ENCODE measurements at regions not wholly inside any gene's neighbourhood (a gene's known extent, or its start where the extent isn't known, plus 50 kb on each side); places are given as distances from the start of the nearest gene placed in this dataset.
A peak's percentile ranks its signal among the peaks of the same experiment; 100 is the strongest.

DNA sequence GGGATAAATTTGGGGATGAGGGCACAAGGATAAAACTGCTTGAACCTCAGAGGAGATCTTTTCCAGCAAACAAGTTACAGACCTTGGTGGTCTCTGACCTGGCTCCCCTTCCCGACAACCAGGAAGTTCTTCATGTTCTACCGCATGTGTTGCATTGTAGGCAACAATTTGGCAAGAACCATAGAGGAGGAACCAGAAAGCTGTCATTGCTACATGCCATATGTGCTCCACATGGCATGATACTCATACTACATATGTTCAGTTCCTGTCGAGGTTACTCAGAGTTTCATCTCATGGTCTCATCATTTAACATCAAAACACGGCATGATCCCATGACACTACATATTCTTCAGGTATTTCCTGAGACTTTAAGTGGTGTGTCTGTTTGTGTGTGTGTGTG, 235.9 kb downstream of the OR13H1 start:
- DNase-seq = no peak

DNA sequence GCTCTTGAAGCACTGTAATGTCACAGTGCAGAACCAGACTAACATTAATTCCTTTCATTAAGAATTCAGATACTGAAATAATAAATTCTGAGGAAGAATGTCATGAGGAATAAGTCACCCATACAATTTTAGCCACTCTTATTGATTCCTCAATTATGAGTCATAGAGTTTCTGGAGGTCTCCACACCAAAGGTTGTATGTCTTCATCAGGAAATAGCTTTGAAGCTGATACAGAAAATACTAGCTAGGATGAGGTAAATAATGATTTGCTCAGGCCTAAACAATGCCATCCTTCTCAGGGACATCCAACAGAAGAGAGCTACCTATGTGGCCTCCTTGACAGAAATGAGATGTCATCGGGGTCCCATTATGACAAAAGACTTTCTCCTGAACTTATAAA, 238.8 kb downstream of the OR13H1 start:
- DNase-seq = no peak

DNA sequence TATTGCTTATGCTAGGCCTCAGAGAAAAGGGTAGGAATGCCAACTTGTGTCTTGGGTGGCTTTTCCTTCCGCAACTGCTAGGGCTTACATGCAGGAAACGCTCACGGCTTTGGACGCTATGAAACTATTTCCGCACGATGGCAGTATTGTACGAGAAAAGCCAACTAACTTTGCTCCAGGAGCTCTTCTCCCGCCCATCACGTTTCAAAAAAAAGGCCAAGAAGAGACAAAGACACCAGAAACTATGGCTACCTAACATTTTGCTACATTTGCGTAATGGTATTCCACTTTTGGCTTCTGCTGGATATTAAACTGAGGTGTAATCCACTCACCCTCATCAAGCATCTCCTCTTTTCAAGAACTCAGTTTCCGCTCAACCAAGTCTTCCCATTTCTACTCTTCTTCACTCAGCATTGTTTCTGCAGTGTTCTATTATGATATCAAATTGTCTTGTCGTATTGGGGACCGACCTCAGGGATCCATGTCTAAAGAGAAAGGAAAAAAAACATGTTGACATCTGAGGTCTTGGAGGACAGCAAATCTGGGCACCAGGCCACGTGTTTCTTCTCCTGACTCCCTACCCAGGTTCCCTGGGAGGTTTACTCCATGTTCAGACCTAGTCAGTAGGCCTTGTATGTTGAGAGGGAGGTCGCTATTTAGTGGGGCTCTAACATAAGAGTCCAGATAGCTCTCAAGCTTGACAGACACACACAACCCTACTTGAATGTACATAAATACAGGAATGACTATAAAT, 239.4 kb upstream of the STK26 start:
- DNase-seq = no peak

DNA sequence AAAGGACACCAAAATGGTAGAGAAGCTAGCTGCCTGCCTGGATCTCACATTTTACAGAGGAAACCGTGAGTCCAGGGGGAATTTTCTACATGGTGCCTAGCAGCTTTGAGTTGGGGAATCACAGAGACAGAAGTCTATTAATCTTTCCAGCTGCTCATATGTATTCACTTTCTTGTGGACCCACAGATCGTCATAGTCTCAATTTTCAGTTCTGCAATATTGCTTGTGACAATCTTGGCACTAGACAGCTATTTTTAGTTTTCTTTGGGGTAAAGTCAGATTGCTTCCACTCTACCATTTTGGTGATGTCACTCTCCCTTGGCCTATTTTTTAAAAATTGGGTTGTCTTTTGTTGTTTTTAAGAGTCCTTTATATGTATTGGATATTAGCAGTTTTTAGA, 233.4 kb upstream of the STK26 start:
- DNase-seq = no peak

DNA sequence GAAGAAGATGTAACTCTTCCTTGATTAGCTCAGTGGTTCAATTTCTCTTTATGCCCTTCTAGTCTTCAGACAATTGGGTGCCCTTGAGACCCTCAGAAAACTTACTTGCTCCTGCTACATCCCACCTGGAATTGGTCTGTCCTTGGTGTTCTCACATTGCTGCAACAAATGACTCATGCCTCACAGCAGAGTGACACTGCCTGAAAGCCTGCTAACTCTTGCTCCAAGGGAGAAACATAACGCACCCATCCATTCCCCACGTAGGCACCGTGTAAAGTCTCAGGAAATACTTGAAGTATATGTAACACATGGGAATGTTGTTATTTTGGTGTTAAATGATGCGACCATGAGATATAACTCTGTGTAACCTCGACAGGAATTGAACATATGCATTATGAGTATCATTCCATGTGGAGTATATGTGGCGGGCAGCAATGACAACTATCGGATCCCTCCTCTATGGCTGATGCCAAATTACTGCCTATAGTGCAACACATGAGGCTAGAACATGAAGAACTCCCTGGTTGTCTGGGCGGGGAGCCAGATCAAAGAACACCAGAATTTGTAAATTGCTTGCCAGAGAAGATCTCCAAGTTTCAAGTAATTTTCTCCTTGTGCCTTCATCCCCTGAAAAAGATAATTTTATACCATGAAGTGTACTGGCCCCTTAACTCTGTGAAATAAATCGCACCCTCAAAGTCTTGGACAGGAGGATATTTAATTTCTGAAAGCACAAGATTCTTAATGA, 231.3 kb upstream of the STK26 start:
- DNase-seq = no peak

DNA sequence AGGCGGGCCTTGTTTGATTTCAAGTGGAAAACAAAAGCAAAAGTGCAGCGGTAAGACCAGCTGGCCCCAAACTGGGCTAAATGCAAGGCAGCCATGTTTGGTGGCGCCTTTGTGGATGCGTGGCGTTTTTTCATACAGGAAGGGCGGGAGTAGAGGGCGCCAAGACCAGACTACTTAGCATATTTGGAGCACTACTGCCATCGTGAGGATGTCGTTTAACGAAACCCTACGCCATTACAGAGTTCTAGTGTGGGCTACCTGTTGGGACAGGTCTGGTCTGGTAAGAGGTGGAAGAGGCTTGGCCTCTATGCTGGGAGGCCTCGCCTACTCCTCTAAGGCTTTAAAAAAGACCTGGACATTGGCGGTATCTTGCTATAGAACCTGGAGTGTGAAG, 230.7 kb upstream of the STK26 start:
- DNase-seq = peak; percentile 13

DNA sequence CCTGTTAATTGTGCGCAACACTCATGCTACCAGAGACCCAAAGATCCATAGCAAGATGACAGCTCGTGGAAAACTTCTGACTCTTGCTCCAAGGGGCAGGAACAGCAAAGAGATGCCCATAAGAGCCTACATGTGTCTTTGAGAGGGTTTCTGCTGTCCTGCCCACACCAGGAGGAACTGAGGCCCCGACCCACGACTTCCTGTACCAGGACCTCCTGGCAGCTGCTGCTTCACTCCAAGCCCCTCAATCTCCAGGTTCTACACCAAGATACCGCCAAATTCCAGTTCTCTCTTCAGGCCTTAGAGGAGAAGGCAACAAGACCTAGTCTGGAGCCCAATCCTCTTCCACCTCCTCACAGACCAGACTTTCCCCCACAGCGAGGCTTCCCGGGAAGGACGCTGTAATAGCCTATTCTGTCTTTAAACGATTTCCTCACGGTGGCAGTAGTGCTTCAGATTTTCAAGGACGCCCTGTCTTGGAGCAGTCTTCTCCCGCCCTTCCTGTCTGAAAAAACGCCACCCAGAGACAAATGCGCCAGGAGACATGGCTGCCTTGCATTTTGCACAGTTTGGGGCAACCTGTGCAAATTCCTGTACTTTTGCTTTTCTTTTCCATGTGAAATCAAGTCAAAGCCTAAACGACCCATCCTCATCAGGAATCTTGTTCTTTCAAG, 230.2 kb upstream of the STK26 start:
- no peak for DNase-seq

DNA sequence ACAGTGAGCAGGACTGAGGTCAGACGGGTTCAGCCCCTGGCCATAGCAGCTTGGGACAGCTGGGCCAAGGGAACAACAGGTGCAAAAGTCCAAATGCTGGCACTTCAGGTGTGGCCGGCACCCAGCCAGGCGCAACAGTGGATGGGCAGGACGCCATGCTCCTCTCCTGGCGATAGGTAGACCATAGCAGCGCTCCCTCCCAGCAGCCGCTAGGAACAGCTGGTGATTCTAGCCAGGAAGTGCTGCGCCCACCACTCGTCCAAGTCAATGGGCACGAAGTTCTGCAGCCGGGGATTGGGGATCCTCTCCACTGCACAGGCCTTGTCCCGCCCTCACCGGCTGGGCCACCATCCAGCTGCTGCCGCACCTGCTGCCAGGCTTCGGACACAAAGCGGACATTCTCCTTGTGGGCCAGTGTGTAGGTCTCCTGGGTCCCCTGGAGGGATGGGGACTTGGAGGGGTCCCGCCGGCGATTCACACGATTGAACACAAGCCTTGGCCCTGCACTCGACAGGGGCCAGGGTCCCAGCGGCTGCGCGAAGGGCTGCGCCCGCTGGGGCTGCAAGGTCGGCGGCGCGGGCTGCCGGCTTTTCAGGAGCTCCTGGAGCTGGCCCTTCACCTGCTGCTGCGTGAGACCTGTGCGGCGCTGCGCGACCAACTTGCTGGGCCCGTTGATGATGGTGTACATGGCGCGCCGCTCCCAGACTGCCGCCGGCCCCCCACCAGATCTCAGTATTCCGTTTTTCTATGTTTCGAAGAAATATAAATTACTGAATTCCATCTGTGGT, 227.5 kb upstream of the STK26 start:
- no peak for DNase-seq

DNA sequence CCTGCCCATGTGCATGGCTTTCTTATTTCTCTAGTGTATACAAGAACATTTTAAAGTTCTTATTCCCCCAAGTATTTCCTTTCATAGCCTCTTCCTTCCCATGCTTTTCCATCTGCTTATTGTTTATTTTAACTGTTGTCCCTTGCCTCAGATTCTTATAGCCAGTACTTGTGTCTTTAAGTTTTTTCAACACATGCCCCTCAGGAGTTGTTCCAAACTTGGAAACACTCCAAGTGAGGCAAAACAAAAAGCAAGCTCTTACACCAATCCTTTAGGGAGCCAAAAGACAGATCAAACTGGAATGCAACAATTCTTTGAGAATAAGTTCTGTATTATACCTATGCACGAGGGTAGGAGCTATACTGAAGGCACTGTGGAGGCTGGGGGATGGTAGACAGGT, 222.0 kb upstream of the STK26 start:
- no peak for DNase-seq

DNA sequence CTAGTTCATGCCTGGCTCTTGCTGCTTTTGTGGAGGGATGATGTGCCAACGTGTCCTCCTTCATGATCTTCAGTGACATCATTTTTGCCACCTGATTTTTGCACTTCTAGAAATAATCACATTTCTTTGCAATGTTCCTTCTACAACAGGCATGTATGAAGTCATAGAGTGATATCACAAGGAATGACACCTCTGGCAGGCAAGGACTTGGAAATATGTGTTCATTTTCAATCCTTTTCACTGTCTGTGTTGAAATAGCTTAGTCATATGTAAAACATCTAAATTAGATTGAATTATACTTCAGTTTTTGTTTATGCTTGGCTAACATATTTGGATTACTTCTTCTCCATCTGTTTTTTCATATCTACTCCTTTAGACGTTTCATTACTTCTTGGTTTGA, 221.2 kb upstream of the STK26 start:
- no peak for DNase-seq

DNA sequence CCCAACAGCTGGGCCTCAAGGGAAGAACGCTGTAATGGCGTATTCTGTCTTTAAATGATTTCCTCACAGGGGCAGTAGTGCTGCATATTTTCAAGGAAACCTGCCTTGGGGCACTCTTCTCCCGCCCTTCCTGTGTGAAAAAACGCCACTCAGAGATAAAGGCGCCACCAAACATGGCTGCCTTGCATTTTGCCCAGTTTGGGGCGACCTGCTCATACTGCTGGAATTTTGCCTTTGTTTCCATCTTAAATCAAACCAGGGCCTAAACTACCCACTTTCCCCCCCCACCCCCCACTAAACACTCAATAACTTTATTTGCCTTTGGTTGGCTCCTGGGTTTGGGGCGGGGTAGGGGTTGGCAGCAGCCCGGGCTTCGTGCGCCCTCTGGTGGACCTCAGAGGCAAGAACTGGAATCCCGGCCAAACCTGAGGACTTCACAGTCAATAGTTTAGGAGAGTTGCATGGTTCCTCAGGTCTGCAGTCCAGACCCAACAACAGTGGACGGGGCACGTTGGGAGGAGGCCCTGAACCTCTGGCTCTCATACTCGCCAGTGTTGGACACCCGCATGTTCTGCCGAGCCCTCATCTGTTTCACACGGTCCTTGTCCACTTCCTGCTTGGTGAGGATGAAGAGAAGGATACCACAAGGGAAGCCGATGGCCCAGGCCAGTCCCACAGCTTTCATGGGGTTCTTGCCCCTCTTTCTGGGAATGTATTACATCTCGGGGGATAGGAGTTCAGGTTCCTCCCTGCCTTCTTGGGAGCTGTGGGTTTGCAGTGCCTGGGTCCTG, 220.1 kb upstream of the STK26 start:
- peak; percentile 12 for DNase-seq

DNA sequence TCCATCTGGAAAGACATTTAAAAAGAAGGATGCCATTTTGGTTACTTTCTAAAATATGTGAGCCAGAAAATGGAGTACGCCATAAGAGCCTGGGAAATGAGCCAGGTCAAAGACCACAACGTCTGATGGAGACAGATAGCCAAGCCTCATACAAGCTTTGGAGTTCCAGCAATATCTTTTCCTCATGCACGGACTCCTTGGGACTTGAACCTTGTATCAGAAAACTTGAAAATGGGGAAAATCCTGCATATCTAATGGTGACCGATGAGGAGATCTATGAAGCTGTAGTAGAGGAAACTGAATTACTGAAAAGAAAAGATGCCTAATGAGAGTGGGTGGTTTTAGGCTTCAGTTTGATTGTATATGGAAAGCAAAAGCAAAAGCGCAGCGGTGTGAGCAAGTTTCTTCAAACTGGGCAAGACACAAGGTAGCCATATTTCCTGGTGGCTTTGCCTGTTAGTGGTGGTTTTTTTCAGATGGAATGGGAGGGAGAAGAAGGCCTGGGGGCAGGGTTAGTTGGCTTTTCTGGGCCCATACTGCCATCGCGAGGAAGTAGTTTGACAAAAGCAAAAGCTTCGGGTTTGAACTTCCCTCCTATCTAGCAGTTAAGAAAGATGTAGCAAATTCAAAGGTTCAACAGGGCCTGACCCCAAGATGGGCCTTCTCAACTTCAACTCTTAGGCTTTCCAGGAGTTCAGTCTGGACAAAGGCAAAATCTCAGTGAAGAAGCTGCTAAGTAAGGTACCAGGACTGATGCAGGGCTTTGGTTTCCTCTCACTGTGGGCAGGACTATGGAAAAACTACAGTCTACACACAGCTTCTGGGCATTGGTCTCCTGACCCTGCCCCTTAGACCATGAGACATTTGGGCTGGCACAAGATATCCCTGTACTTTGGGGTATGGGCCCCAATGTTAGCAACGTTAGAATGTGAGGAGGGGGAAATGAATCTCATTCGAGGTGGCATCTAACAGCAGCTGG, 210.0 kb upstream of the STK26 start:
- DNase-seq = no peak

DNA sequence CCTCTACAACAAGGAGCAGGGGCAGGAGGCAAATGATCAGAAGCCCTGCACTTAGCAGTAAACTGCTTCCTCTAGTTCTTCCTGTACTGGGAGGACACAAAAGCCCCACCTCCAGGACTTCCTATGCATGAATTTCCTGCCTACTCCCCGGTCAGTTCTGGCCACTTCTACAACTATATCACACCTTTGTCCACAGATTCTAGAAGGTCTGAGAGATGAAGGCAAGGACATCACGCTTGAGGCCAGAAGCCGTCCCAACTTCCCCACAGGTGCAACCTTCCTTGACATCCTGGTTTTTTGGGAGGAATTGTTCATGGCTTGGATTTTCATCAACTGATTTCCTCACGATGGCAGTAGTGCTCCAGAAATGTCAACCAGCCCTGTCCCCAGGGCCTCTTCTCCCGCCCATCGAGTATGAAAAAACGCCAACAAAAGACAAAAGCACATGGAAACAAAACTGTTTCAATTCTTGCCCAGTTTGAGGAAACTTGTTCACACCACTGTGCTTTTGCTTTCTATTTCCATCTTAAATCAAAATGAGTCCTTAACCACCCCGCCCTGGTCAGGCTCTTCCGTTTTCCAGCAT, 206.5 kb upstream of the STK26 start:
- DNase-seq = no peak

DNA sequence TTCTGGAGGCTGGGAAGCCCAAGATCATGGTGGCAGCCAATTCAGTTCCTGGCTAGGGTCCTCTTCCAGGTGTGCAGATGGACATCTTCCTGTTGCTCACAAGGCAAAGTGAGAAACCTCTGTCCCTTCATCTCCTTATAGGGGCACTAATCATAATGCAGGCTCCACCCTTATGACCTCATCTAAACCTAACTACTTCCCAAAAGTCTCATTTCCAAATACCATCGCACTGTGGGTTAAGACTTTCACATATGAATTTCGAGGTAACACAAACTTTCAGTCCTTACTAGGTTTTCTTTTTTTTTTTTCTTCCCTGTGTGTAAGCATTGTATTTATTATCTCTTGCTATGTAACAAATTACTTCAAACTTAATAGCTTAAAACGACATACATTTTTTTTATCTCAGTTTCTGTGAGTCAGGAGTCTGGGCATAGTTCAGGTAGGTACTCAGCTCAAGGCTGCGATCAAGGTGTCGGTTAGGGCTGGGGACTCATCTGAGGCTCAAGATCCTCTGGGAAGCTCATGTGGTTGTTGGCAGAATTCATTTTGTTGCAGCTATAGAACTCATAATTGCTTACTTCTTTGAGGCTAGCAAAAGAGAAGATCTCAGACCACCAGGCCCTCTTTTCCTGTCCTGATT, 204.7 kb upstream of the STK26 start:
- DNase-seq = no peak

DNA sequence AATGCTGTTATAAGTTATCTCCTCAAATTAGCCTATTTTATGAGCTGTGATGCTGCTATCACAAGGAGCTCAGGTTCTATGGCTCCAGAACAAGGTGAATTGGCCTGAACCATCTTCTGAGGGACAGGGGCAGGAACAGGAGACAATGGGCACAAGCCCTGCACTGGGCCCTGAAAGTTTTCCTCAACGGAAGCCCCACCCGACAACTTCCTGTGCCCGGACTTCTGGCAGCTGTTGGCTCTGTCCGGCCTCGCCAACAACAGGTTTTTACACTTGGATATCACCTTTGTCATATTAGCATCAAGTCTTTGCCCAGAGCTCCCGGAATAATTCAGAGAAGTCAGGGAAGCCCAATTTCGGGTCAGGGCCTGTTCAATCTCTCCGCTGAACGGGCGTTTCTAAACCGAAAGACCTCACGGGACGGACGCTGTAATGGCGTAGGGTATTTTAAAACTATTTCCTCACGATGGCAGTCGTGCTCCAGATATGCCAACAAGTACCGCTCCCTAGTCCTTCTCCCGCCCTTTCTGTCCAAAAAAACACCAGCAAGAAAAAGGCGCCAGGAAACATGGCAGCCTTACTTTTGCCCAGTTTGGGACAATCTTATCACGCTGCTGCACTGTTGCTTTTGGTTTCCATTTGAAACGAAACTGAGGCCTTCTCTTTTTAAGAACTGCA, 201.0 kb upstream of the STK26 start:
- no peak for DNase-seq

DNA sequence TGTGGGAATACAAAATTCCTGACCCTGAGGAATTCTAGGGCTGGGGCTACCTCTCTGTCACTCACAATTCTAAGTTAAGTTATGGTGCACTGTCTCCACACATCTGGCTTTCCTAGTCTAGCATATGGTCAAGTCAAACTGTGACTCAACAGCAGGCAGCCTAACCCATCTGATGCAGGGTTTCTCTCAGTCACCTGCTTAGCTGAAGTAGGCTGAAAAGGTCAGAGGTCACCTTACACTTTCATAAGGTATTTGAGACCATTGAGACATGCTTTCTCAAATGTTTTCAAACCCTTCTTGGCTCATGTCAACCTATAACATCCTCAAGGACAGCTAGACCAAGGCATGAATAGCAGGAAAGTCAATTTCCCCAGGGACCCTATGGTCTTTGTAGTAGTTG, 196.5 kb upstream of the STK26 start:
- DNase-seq = no peak

DNA sequence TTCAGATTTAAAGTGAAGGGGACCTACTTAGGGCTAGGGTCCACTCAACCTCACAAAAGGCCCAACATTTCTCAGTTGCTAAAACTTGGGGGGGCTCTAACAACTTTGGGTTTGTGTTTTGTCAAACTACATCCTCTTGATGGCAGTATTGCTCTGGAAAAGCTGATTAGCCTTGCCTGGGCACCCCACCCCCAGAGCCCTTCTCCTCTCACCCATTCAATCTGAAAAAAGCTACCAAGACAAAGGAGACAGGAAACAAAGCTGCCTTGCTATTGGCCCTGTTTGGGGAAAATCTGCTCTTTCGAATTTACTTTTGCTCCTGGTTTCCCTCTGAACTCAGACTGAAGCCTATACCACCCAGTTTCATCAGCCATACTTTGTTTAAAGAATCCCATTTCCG, 195.2 kb upstream of the STK26 start:
- no peak for DNase-seq

DNA sequence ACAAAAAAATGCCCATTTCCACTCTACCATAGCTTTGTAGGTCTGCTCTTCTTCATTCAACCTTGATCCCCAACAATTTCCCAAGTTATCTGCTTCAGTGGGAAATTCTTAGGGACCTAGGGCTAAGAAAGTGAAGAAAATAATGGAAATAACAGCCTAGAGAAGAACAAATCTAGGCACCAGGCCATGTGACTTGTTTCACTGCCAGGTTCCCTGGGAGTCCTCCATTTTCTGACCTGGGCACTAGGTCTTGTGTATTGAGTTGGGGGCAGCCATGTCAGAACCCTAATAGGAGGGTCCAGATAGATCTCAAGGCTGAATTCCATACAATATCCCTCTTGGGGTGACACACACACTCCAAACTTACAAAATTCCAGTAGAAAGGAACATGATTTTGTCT, 194.6 kb upstream of the STK26 start:
- DNase-seq = no peak

DNA sequence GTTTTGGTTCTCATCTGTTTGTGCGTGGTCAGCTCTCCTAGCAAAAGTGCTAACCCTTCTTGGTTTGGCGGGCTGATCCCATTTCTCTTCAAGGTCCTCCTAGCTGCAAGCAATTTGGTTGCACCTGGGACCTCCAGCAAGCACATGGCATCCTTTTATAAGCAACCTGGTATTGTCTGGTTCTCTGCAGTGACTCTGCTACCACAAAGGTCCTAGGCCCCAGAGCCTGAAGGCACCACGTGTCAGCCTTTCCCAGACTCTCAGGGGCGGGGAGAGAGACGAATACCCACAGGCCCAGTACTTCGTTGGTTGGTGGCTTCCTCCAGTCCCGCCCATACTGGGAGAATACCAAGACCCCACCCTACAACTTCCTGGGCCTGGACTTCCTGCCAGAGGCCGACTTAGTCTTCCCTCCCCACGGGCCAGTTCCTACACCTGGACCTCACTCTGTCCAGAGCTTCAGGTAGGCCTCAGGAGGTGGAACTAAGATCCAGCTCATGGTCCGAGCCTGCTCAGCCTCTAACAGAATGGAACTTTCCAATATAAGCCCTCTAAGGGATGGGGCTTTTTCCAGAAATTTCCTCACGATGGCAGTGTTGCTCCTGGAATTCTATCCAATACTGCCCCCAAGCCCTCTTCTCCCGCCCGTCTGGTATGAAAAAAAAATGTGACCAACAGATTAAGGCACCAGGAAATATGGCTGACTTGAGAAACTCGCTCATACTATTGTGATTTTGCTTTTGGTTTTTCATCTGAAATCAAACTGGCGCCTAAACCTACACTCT, 192.5 kb upstream of the STK26 start:
- DNase-seq = no peak

All from activated gamma-delta T cell (primary cell).